Large intestine (tissue), 3 donors: ENCODE measurements at regions not wholly inside any gene's neighbourhood (a gene's known extent, or its start where the extent isn't known, plus 50 kb on each side); places are given as distances from the start of the nearest gene placed in this dataset.
A peak's percentile ranks its signal among the peaks of the same experiment; 100 is the strongest.
"Not testable (repeated sequence)": the region's sequence is repeated elsewhere in the genome, so short reads cannot be mapped to it uniquely, and the experiment has no call there.

ENCODE experiments used
- DNase-seq, 2 donors: peaks; one replicate each; pipeline versions ENCODE4 v3.0.0 to v3.0.0-alpha.2; 2013
- H3K27ac ChIP-seq: one replicate; pipeline ENCODE4 v1.5.1; 2013; ENCODE audit warnings: low read length
- H3K27me3 ChIP-seq: 2 replicates; pipeline ENCODE4 v1.6.1; 2013; ENCODE audit warnings: low read length; ENCODE audit not compliant: control insufficient read depth, insufficient read depth
- H3K36me3 ChIP-seq: 2 replicates; pipeline ENCODE4 v1.6.1; 2013; ENCODE audit warnings: low read length; ENCODE audit not compliant: control insufficient read depth, insufficient read depth
- H3K4me1 ChIP-seq: one replicate; pipeline ENCODE4 v1.6.1; 2013; ENCODE audit warnings: low read length; ENCODE audit not compliant: control insufficient read depth, insufficient read depth
- H3K4me3 ChIP-seq: one replicate; pipeline ENCODE4 v1.5.1; 2013; ENCODE audit warnings: low read length
- H3K9me3 ChIP-seq: one replicate; pipeline ENCODE4 v1.6.1; 2013; ENCODE audit warnings: mild to moderate bottlenecking, low read depth, low read length, moderate library complexity; ENCODE audit not compliant: control insufficient read depth
- WGBS: methylation state at CpG from one replicate; pipeline ENCODE4 v1.1.5; 2013; ENCODE audit warnings: low lambda C conversion rate; ENCODE audit not compliant: insufficient coverage; 5-methylcytosine and 5-hydroxymethylcytosine counted together

DNA sequence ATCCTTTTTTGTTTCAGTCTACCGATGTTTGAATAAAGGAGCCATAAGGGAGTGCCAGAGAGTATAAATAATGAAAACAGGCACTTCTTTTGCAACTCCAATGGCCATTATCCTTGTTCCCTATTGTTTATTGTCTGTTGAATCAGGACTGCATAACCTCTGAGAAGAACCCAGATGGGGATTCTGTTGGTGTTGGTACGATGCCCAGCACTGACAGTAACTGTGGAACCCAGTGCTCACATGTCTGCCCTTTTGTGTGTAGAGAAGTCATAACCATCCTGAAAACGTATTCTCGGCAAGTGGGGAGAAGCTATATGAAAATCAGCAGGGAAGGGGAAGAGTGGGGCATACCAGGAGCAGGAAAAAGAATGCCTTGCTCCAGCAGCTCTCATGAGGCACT lies 195.1 kb upstream of the EDNRA start:
- 100% methylated on average over 1 of the region's 4 CpGs for WGBS
- Histone ChIP-seq H3K4me1 (no peaks in the 10 kb centered on the region), H3K4me3 (no peak overlapping the region), H3K27me3 (no peaks in the 10 kb centered on the region), H3K9me3 (no peaks in the 10 kb centered on the region), H3K36me3 (no peaks in the 10 kb centered on the region), H3K27ac (no peak overlapping the region)
- no peak for DNase-seq

DNA sequence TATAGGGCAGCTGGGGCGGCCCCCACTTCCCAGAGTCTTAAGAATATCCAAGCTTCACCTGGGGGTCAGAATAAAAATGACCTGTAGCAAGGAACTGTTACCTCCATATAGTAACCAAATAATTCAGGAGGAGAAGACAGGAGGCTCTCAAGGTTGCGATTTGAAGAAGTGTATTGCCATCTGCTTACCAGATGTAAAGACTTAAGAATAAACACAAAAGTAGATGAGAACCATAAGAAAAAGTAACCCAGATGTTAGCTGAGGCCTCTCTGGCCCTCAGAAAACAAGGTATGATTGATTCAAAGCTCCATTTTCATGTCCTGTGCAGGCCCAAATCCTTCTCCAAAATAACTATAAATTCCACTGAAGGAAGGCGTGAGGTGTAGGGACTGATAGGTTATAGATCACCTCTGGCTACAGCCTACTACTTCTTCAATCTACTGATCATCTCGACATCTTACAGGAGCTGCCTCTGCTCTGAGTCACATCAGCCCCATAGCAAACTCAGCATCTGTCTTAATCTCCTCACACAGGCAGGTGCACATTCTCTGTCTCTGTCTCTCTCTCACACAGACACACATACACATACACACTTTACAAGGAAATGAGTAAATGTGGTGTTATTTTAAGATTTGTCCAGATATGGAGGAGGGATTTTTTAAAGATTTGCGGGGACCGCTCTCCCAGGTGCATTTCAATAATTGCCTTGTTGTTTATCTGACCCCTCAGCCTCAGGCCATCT lies 193.9 kb upstream of the EDNRA start:
- DNase-seq, result no peak
- H3K4me1 ChIP-seq, result no peaks in the 10 kb centered on the region
- no peak overlapping the region for H3K27ac ChIP-seq
- no CpG with 5 or more reads among the region's 6 CpGs for whole genome bisulfite sequencing
- H3K27me3 ChIP-seq, result no peaks in the 10 kb centered on the region
- no peaks in the 10 kb centered on the region for H3K36me3 ChIP-seq
- no peak overlapping the region for H3K4me3 ChIP-seq
- no peaks in the 10 kb centered on the region for H3K9me3 ChIP-seq

DNA sequence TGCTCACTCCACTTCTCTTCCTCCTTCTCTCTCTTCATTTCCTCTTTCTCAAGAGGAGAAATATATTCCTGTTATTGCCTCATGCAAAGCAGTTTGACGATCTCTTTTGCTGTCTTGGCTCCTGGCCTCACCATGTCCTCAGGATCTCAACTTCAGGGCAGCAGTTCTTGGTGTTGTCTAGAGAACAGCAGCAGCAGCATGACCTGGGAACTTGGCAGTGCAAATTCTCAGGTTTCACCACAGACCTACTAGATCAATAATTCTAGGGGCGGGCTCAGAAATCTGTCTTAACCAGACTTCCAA lies 193.4 kb upstream of the EDNRA start:
- no peaks in the 10 kb centered on the region for H3K36me3 ChIP-seq
- H3K4me3 ChIP-seq, result no peak overlapping the region
- H3K9me3 ChIP-seq, result no peaks in the 10 kb centered on the region
- H3K4me1 ChIP-seq, result no peaks in the 10 kb centered on the region
- H3K27me3 ChIP-seq, result no peaks in the 10 kb centered on the region
- no peak overlapping the region for H3K27ac ChIP-seq
- WGBS, result no CpG with 5 or more reads among the region's 2 CpGs
- DNase-seq, result no peak

DNA sequence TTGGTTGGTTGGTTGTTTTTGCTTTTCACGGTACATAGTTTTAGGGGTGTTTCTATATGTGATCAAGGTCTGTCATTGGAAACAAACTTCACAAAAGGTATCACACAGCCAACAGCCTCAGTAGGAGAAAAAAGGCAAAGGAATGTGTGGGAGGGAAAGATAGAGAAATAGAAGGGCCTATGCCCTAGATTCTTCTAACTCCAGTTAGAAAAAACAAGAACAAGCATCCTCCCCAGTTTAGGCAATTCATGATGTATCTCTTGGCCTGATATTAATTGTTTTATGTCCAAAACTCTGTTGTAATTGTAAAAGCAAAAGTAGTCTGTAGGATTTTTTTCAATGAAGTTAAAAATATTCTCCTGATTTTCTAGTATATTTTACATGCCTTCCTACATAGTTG lies 192.4 kb upstream of the EDNRA start:
- Histone ChIP-seq H3K4me1 (no peaks in the 10 kb centered on the region), H3K27me3 (no peaks in the 10 kb centered on the region), H3K36me3 (no peaks in the 10 kb centered on the region), H3K9me3 (no peaks in the 10 kb centered on the region), H3K27ac (no peak overlapping the region), H3K4me3 (no peak overlapping the region)
- no CpG with 5 or more reads among the region's 1 CpG for WGBS
- DNase-seq, result no peak

DNA sequence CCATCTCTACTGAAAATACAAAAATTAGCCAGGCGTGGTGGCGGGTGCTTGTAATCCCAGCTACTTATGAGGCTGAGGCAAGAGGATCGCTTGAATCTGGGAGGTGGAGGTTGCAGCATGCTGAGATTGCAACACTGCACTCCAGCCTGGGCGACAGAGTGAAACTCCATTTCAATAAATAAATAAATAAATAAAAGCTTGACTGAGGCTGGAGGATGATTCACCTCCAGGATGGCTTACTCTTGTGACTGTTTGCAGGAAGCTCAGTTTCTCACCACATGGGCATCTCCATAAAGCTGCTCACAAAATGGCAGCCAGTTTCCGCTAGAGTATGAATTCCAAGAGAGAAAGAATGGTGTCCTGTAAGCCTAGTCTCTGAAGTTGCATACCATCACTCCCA lies 191.7 kb upstream of the EDNRA start:
- H3K4me3 ChIP-seq, result no peak overlapping the region
- no CpG with 5 or more reads among the region's 5 CpGs for WGBS
- no peak overlapping the region for H3K27ac ChIP-seq
- H3K4me1 ChIP-seq, result no peaks in the 10 kb centered on the region
- no peak for DNase-seq
- no peaks in the 10 kb centered on the region for H3K9me3 ChIP-seq
- no peaks in the 10 kb centered on the region for H3K27me3 ChIP-seq
- H3K36me3 ChIP-seq, result no peaks in the 10 kb centered on the region

DNA sequence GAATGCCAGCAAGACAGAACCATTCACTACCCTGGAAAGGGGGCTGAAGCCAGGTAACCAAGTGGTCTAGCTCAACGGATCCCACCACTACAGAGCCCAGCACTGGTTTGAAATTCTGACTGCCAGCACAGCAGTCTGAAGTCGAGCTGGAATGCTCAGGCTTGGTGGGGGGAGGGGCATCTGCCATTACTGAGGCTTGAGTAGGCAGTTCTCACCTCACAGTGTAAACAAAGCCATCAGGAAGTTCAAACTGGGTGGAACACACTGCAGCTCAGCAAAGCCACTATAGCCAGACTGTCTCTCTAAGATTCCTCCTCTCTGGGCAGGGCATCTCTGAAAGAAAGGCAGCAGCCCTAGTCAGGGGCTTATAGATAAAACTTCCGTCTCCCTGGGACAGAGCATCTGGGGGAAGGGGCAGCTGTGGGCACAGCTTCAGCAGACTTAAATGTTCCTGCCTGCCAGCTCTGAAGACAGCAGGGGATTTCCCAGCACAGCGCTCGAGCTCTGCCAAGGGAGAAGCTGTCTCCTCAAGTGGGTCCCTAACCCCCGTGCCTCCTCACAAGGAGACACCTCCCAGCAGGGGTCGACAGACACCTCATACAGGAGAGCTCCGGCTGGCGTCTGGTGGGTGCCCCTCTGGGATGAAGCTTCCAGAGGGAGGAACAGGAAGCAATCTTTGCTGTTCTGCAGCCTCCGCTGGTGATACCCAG lies 188.1 kb upstream of the EDNRA start:
- H3K4me1 ChIP-seq, H3K9me3 ChIP-seq, H3K27ac ChIP-seq, H3K4me3 ChIP-seq, H3K36me3 ChIP-seq, H3K27me3 ChIP-seq: not testable (repeated sequence)
- WGBS, result no CpG with 5 or more reads among the region's 10 CpGs
- peak in 1 of 2 donors; percentile 17 for DNase-seq

DNA sequence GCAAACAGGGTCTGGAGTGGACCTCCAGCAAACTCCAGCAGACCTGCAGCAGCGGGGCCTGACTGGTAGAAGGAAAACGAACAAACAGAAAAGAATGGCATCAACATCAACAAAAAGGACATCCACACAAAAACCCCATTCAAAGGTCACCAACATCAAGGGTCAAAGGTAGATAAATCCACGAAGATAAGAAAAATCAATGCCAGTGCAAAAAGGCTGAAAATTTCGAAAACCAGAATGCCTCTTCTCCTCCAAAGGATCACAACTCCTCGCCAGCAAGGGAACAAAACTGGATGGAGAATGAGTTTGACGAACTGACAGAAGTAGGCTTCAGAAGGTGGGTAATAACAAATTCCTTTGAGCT lies 187.6 kb upstream of the EDNRA start:
- H3K27ac ChIP-seq, H3K27me3 ChIP-seq, DNase-seq, H3K9me3 ChIP-seq, H3K4me3 ChIP-seq, H3K36me3 ChIP-seq, H3K4me1 ChIP-seq: not testable (repeated sequence)
- WGBS, result 100% methylated on average over 1 of the region's 6 CpGs

DNA sequence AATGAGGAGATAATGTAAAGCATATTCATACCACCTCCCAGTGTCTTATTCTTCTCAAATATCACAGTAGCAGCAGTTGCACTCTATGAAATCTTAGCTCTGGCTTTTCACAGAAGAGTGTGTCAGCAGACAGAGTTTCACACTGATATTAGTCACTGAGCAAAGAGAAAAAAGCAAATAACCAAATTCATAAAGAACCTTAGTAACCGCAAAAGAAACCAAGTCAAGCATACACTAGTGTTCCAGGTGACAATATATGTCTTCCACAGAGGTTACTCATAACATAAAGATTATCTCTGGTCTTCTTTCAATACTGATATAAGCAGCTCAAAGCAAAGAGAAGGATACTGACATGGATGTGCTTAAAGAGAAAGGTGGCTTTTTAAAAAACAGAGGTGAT lies 181.7 kb upstream of the EDNRA start:
- 40% methylated on average over 1 of the region's 1 CpG for WGBS
- no peaks in the 10 kb centered on the region for H3K4me1 ChIP-seq
- H3K27ac ChIP-seq, result no peak overlapping the region
- no peak overlapping the region for H3K4me3 ChIP-seq
- no peak for DNase-seq
- no peaks in the 10 kb centered on the region for H3K36me3 ChIP-seq
- H3K9me3 ChIP-seq, result no peaks in the 10 kb centered on the region
- no peaks in the 10 kb centered on the region for H3K27me3 ChIP-seq

DNA sequence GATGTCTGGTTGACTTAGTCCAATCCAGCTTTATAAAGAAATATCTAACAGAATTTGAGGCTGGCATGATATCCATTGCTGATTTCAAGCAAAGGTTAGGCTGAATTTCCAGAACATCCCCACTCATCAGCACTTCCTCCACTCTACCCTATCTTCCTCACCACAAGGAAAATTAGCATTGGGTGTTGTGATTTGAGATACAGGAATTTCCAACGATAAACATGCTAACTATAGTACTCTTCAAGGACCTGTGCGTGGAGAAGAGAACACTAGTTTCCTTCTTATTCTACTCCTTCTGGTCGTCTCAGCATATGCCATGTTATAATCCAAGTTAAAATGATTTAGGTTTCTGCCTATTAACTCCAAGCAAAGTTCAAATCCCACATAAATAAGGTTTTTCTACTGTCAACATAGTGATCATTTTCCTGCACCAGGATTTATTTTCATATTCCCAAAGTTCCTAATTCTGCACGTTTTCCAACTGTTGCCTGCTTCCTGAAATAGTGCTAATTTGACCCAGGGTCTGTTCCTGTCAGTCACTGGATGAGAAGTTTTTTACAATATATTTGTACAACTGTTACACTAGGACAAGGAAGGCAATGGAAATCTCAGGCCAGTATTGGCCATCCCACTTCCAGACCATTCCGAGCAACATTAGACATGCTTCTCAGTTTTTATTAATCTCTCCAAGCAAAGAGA lies 177.6 kb upstream of the EDNRA start:
- no peaks in the 10 kb centered on the region for H3K4me1 ChIP-seq
- WGBS, result no CpG with 5 or more reads among the region's 5 CpGs

DNA sequence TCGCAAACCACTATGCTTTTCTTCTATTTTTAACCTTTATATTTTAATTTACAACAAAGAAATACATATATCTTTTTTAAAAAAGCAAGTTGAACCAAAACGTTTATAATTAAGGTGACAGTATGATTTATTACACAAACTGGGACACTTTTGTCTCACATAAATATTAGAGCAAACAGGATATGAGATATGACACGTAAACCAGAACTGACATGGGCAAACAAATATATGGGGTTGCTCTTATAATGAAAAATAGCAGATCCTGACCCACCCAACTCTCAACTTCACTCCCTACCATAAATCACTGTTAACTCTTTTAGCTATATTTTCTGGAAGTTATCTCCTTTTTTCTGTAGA lies 177.0 kb upstream of the EDNRA start:
- no peaks in the 10 kb centered on the region for H3K9me3 ChIP-seq
- no peaks in the 10 kb centered on the region for H3K4me1 ChIP-seq
- no peaks in the 10 kb centered on the region for H3K27me3 ChIP-seq
- WGBS, result 36% methylated on average over 2 of the region's 3 CpGs
- H3K4me3 ChIP-seq, result no peak overlapping the region
- H3K27ac ChIP-seq, result no peak overlapping the region
- DNase-seq, result no peak
- H3K36me3 ChIP-seq, result no peaks in the 10 kb centered on the region

More for the DNA sequence above, 177.6 kb upstream of the EDNRA start:
- Histone ChIP-seq H3K4me3 (no peak overlapping the region), H3K36me3 (no peaks in the 10 kb centered on the region), H3K27me3 (no peaks in the 10 kb centered on the region), H3K9me3 (no peaks in the 10 kb centered on the region), H3K27ac (no peak overlapping the region)
- DNase-seq, result no peak
